ENCODE measurements at regions not wholly inside any gene's neighbourhood (a gene's known extent, or its start where the extent isn't known, plus 50 kb on each side); places are given as distances from the start of the nearest gene placed in this dataset.

- no peak overlapping the region for H3K4me3 ChIP-seq (ENCODE audit: low read depth, low read length)
- DNase-seq (ENCODE audit: low read depth): no peak
- TF ChIP-seq CTCF (conservative IDR thresholded peaks at IDR 0.05; ENCODE audit: low read depth, low read length): no peak
Observed at GRCh38 chr6:6971369-6971768, 136.4 kb upstream of the RREB1 start.

DNA sequence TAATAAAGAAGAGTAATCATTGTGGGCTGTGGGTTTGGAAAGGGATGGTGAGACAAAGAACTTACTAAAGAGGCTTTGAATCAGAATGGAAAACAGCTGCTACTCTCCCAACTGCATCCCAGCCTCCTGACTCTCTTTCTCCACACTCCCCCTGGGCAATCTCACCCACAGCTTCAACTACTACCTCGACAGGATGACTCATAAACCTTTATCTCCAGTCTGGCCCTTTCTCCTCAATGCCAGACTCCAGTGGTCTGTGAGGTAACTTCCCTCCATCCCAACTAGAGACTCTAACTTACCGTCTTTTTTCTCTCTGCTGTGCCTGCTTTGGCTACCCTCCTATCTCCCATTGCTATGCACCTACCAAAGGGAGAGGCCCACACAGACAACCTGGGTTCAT lies 135.3 kb upstream of the RREB1 start:
- no peak for TF ChIP-seq CTCF (conservative IDR thresholded peaks at IDR 0.05; ENCODE audit: low read depth, low read length)
- DNase-seq (ENCODE audit: low read depth): no peak
- H3K4me3 ChIP-seq (ENCODE audit: low read depth, low read length): no peak overlapping the region

- no peak overlapping the region for H3K4me3 ChIP-seq (ENCODE audit: low read depth, low read length)
- TF ChIP-seq CTCF (conservative IDR thresholded peaks at IDR 0.05; ENCODE audit: low read depth, low read length): no peak
- no peak for DNase-seq (ENCODE audit: low read depth)
Observed at GRCh38 chr6:6973721-6974120, 134.0 kb upstream of the RREB1 start.

DNA sequence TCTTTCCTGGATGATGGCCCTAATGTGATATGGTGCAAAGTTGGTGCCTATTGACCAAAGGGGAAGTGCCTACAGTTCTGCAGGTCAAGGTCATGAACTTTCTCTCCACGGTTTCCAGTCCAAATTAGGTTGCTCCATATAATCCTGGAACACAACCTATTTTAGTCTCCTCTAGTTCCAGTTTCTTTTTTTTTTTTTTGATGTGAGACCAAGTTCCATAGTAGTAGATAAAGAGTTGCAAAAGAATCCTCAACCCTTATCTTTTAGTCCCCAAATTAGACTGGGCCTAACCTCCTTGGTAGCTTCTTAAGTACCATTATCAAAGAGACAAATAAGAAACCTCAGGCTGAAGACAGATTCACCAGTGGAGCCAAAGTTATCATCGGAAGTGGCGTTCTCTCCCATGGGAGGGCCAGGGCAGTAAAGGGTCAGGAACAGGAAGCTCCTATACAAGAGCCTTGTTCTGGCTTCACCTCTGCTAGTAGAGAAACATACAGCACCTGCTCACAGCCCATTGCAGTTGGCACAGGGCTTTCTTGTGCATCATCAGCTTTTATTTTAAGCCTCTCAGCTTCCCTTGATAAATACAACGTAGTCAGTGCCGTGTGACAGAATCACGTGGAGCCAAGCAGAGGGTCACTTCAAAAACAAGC lies 132.2 kb upstream of the RREB1 start:
- no peak for TF ChIP-seq CTCF (conservative IDR thresholded peaks at IDR 0.05; ENCODE audit: low read depth, low read length)
- DNase-seq (ENCODE audit: low read depth): no peak
- H3K4me3 ChIP-seq (ENCODE audit: low read depth, low read length): no peak overlapping the region

DNA sequence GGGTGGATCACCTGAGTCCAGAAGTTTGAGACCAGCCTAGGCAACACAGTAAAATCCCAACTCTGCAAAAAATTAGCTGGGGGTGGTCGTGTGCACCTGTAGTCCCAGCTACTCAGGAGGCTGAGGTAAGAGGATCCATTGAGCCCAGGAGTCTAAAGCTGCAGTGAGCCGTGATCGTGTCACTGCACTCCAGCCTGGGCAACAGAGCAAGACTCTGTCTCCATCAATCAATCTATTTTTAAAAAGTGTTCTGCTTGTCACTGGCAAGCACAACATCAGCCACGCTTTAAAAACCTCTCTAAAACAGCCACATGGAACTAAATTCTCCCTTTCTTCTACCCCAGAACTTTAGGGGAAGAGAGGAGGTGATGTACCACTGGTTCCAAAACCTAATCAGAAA lies 131.6 kb upstream of the RREB1 start:
- no peak for DNase-seq (ENCODE audit: low read depth)
- TF ChIP-seq CTCF (conservative IDR thresholded peaks at IDR 0.05; ENCODE audit: low read depth, low read length): no peak
- H3K4me3 ChIP-seq (ENCODE audit: low read depth, low read length): no peak overlapping the region

DNA sequence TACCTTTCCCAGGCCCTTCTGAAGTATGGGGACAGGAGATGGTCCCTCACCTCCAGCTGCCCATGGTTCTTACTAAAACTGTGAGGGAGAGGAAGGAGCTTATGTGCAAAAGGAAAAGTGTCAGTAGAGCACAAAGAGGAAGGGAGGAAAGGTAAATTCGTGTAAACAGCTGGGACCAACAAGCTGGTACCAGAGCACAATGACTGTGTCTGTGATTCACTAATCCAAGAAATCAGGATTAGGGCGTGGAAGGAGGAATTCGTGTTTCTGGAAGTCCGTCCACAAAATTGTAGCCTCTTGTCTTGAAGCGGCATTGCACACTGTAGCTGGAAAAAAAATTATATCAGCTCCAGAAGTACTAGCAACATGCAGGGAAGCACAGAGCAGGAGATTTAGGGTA lies 129.0 kb upstream of the RREB1 start:
- no peak for TF ChIP-seq CTCF (conservative IDR thresholded peaks at IDR 0.05; ENCODE audit: low read depth, low read length)
- no peak overlapping the region for H3K4me3 ChIP-seq (ENCODE audit: low read depth, low read length)
- no peak for DNase-seq (ENCODE audit: low read depth)

DNA sequence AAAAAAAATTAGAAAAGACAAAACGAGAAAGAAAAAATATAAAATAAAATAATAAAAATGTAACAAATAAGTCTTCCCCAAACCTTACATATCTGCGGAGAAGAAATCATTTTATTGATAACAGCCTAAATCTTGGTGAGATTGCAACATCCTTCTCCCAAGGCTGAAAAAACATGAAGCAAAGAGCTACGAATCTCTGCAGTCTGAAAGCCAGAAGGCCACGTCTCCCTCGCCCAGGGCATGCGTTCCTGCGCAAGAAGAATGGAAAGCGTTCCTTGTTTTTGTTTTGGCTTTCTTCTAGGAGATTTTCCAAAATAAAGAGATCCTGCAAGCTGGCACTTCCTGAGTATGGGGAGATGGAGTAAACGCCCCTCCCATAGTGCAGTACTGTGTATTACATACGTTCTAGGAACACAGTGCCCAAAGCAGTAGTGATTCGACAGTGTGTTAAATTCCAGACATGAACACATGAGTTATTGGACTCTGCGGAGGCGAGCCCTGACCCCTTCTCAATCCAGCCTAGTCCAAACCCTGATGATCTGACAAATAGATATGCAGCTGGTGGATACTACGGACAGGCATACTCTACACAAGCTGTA lies 126.7 kb upstream of the RREB1 start:
- no peak for TF ChIP-seq CTCF (conservative IDR thresholded peaks at IDR 0.05; ENCODE audit: low read depth, low read length)
- DNase-seq (ENCODE audit: low read depth): no peak
- no peak overlapping the region for H3K4me3 ChIP-seq (ENCODE audit: low read depth, low read length)

All from epithelial cell of proximal tubule (primary cell).